H1 (cell line): ENCODE measurements at regions not wholly inside any gene's neighbourhood (a gene's known extent, or its start where the extent isn't known, plus 50 kb on each side); places are given as distances from the start of the nearest gene placed in this dataset.

Experiments used
- CTCF ChIA-PET: fragments of 300-600 bp; sonication (Branson Sonifier 250); formaldehyde crosslinking; loops from one replicate; lab custom pipeline; 2021; ENCODE audit not compliant: partially characterized antibody; lab: Charles Lee
- POLR2A ChIA-PET: fragments of 300-600 bp; sonication (Branson Sonifier 250); formaldehyde crosslinking; loops from one replicate; lab custom pipeline; 2021; ENCODE audit warnings: inconsistent platforms; ENCODE audit not compliant: partially characterized antibody; lab: Charles Lee
- DNase-seq, 2 experiments: peaks; one replicate each; pipeline versions ENCODE4 v3.0.0 to v3.0.0-alpha.2; 2010 to 2022; ENCODE audit warnings: low spot score in 2 of 2, low read depth in 1 of 2, mixed read lengths in 1 of 2
- FAIRE-seq: peaks from 2 replicates; lab custom pipeline; 2011; peaks lifted over from hg19 to GRCh38; lab: Jason Lieb, UNC
- H2AFZ ChIP-seq: 2 replicates; pipeline ENCODE4 v1.8.1; 2012; ENCODE audit warnings: low read length, inconsistent platforms
- H2AK5ac ChIP-seq: 2 replicates; pipeline ENCODE4 v1.6.1; 2013; ENCODE audit warnings: low read depth, low read length
- H2BK120ac ChIP-seq: replicated peaks from 2 replicates; pipeline ENCODE3; 2013; ENCODE audit warnings: low read depth, low read length, inconsistent platforms
- H2BK12ac ChIP-seq: 2 replicates; pipeline ENCODE4 v1.6.1; 2013; ENCODE audit warnings: low read depth, low read length
- H2BK15ac ChIP-seq: 2 replicates; pipeline ENCODE4 v1.6.1; 2013; ENCODE audit warnings: low read length
- H2BK20ac ChIP-seq: 2 replicates; pipeline ENCODE4 v1.6.1; 2013; ENCODE audit warnings: low read length
- H2BK5ac ChIP-seq: 2 replicates; pipeline ENCODE4 v1.6.1; 2013; ENCODE audit warnings: low read depth, low read length
- H3K14ac ChIP-seq: 2 replicates; pipeline ENCODE4 v1.6.1; 2013; ENCODE audit warnings: inconsistent platforms; ENCODE audit not compliant: insufficient read length
- H3K18ac ChIP-seq: 2 replicates; pipeline ENCODE4 v1.6.1; 2013; ENCODE audit warnings: low read length; ENCODE audit errors: extremely low read depth
- H3K23ac ChIP-seq: 2 replicates; pipeline ENCODE4 v1.6.1; 2013; ENCODE audit warnings: inconsistent platforms; ENCODE audit not compliant: insufficient read length
- H3K23me2 ChIP-seq: 2 replicates; pipeline ENCODE4 v1.6.1; 2013; ENCODE audit warnings: low read depth, low read length
- H3K27ac ChIP-seq: 2 replicates; pipeline ENCODE4 v1.6.1; 2011; ENCODE audit warnings: low read depth, low read length, inconsistent platforms
- H3K27me3 ChIP-seq, 4 experiments: replicated peaks in 1 of 4; 1 replicate in 1 of 4; 2 replicates in 3 of 4; pipeline versions ENCODE4 v1.6.1 to v1.8.1; 2011 to 2013; ENCODE audit warnings: low read length in 3 of 4, mild to moderate bottlenecking in 3 of 4, inconsistent platforms in 2 of 4, mixed read lengths in 2 of 4, moderate library complexity in 1 of 4; ENCODE audit not compliant: control insufficient read depth in 3 of 4, insufficient read depth in 3 of 4; ENCODE audit errors: extremely low read depth in 1 of 4
- H3K36me3 ChIP-seq, 4 experiments: 2 replicates each; pipeline versions ENCODE4 v1.6.1 to v1.8.1; 2011 to 2013; ENCODE audit warnings: mild to moderate bottlenecking in 4 of 4, low read length in 3 of 4, moderate library complexity in 2 of 4, control low read depth in 1 of 4, inconsistent platforms in 1 of 4; ENCODE audit not compliant: insufficient read depth in 4 of 4, control insufficient read depth in 2 of 4
- H3K4ac ChIP-seq: replicated peaks from 2 replicates; pipeline ENCODE3; 2013; ENCODE audit warnings: low read length, low read depth, mixed read lengths, inconsistent platforms; ENCODE audit not compliant: insufficient read length
- H3K4me1 ChIP-seq, 4 experiments: replicated peaks in 1 of 4; 1 replicate in 1 of 4; 2 replicates in 3 of 4; pipeline versions ENCODE4 v1.6.1 to v1.8.1; 2011 to 2013; ENCODE audit warnings: low read length in 3 of 4, inconsistent platforms in 2 of 4, mixed read lengths in 1 of 4; ENCODE audit not compliant: insufficient read depth in 4 of 4, control insufficient read depth in 3 of 4
- H3K4me2 ChIP-seq, 2 experiments: 2 replicates each; pipeline versions ENCODE4 v1.6.1 to v1.8.1; 2011 to 2013; ENCODE audit warnings: low read depth in 2 of 2, low read length in 2 of 2, control low read depth in 1 of 2, inconsistent platforms in 1 of 2, mild to moderate bottlenecking in 1 of 2; ENCODE audit not compliant: insufficient read depth in 1 of 2
- H3K4me3 ChIP-seq, 4 experiments: fragments of 200-600, 300-600 bp in 1 of 4; sonication (generic), shearing (Covaris generic), sonication (Bioruptor Twin) in 1 of 4; 2 replicates each; pipeline versions ENCODE4 v1.5.1 to v1.8.1; 2011 to 2016; ENCODE audit warnings: low read length in 4 of 4, low read depth in 3 of 4, control low read depth in 2 of 4, inconsistent platforms in 2 of 4, mild to moderate bottlenecking in 2 of 4, mixed read lengths in 1 of 4, moderate library complexity in 1 of 4; ENCODE audit not compliant: insufficient read depth in 2 of 4; ENCODE audit errors: extremely low read depth in 1 of 4
- H3K56ac ChIP-seq: replicated peaks from 2 replicates; pipeline ENCODE3; 2013; ENCODE audit warnings: low read depth, mild to moderate bottlenecking, mixed read lengths, low read length, inconsistent platforms; ENCODE audit not compliant: insufficient read length
- H3K79me1 ChIP-seq: 2 replicates; pipeline ENCODE4 v1.6.1; 2013; ENCODE audit warnings: low read depth, low read length, control low read depth
- H3K79me2 ChIP-seq, 2 experiments: 2 replicates each; pipeline versions ENCODE4 v1.6.1 to v1.8.1; 2012 to 2013; ENCODE audit warnings: low read length in 2 of 2, mild to moderate bottlenecking in 2 of 2, inconsistent platforms in 1 of 2; ENCODE audit not compliant: insufficient read depth in 2 of 2, control insufficient read depth in 1 of 2
- H3K9ac ChIP-seq, 4 experiments: replicated peaks in 1 of 4; 1 replicate in 1 of 4; 2 replicates in 3 of 4; pipeline versions ENCODE4 v1.6.1 to v1.8.1; 2011 to 2013; ENCODE audit warnings: low read depth in 3 of 4, low read length in 3 of 4, control low read depth in 2 of 4, mild to moderate bottlenecking in 2 of 4, moderate library complexity in 2 of 4, inconsistent platforms in 1 of 4; ENCODE audit errors: extremely low read depth in 1 of 4
- H3K9me3 ChIP-seq, 2 experiments: 2 replicates each; pipeline versions ENCODE4 v1.6.1 to v1.8.1; 2012 to 2013; ENCODE audit warnings: mild to moderate bottlenecking in 2 of 2, moderate library complexity in 2 of 2, control low read depth in 1 of 2, inconsistent platforms in 1 of 2, low read depth in 1 of 2, low read length in 1 of 2, mixed read lengths in 1 of 2; ENCODE audit not compliant: insufficient read depth in 2 of 2
- H4K20me1 ChIP-seq, 2 experiments: replicated peaks in 1 of 2; 2 replicates each; pipeline versions ENCODE3 to v1.8.1; 2011 to 2013; ENCODE audit warnings: inconsistent platforms in 2 of 2, low read length in 2 of 2, mild to moderate bottlenecking in 1 of 2; ENCODE audit not compliant: insufficient read depth in 2 of 2, control insufficient read depth in 1 of 2
- H4K5ac ChIP-seq: 2 replicates; pipeline ENCODE4 v1.6.1; 2013; ENCODE audit warnings: low read length, low read depth, mixed read lengths, inconsistent platforms; ENCODE audit not compliant: insufficient read length
- H4K8ac ChIP-seq: 2 replicates; pipeline ENCODE4 v1.8.0; 2013; ENCODE audit warnings: mild to moderate bottlenecking, moderate library complexity, low read length, inconsistent platforms; ENCODE audit not compliant: insufficient read depth; ENCODE audit errors: extremely low read depth
- H4K91ac ChIP-seq: replicated peaks from 2 replicates; pipeline ENCODE3; 2013; ENCODE audit warnings: low read length, mixed read lengths, inconsistent platforms; ENCODE audit not compliant: insufficient read length
- ATF3 ChIP-seq: IDR thresholded peaks from 2 replicates; pipeline ENCODE4 v1.6.1; 2011; ENCODE audit warnings: low read depth, mild to moderate bottlenecking, low read length; ENCODE audit not compliant: insufficient read depth
- BACH1 ChIP-seq: IDR thresholded peaks from 2 replicates; pipeline ENCODE4 v1.6.1; 2012; ENCODE audit warnings: low read length, improper control_type of control experiment
- GABPA ChIP-seq: IDR thresholded peaks from 2 replicates; pipeline ENCODE4 v1.6.1; 2011; ENCODE audit warnings: mild to moderate bottlenecking, low read length, moderate library complexity, borderline replicate concordance; ENCODE audit not compliant: insufficient read depth
- HDAC2 ChIP-seq, 2 experiments: fragments of 300-600 bp in 1 of 2; sonication (generic) in 1 of 2; IDR thresholded peaks; 2 replicates each; pipeline ENCODE4 v1.6.1; 2011 to 2012; ENCODE audit warnings: low read depth in 2 of 2, low read length in 2 of 2, mild to moderate bottlenecking in 2 of 2, moderate library complexity in 2 of 2, borderline replicate concordance in 1 of 2, inconsistent platforms in 1 of 2
- JUND ChIP-seq: IDR thresholded peaks from 2 replicates; pipeline ENCODE4 v1.6.1; 2011; ENCODE audit warnings: mild to moderate bottlenecking, improper control_type of control experiment, low read length
- SRF ChIP-seq: IDR thresholded peaks from 2 replicates; pipeline ENCODE4 v1.6.1; 2011; ENCODE audit warnings: mild to moderate bottlenecking, low read depth, low read length, moderate library complexity
- WGBS, 2 experiments: shearing (Covaris generic) in 1 of 2; methylation state at CpG; one replicate each; pipeline versions ENCODE4 v1.1.6 to v1.1.7; 2013 to 2015; ENCODE audit warnings: low lambda C conversion rate in 2 of 2, mixed read lengths in 2 of 2, inconsistent platforms in 1 of 2, low coverage in 1 of 2, missing lambda C conversion rate in 1 of 2; ENCODE audit not compliant: insufficient replicate concordance in 2 of 2, insufficient coverage in 1 of 2, insufficient read length in 1 of 2; ENCODE audit errors: extremely low coverage in 1 of 2, missing lambda C conversion rate in 1 of 2; 5-methylcytosine and 5-hydroxymethylcytosine counted together

GRCh38 chr16:29198231-29198630 lies 208.3 kb downstream of the NPIPB11 start:
- no peak for TF ChIP-seq SRF
- no peak for TF ChIP-seq BACH1
- no peak for TF ChIP-seq HDAC2 (IDR thresholded peaks at IDR 0.05; ENCODE audit: borderline replicate concordance in 1 of 2, low read depth in 2 of 2, low read length in 2 of 2)
- no peak for TF ChIP-seq GABPA
- TF ChIP-seq ATF3: no peak
- TF ChIP-seq JUND: no peak
- H3K4me1 ChIP-seq: no peaks in the 10 kb centered on the region; a peak in 1 of 7 replicates
- no peak overlapping the region for H3K14ac ChIP-seq
- no peaks in the 10 kb centered on the region; a peak in 1 of 7 replicates for H3K27me3 ChIP-seq
- no peak overlapping the region for H2BK20ac ChIP-seq
- H4K91ac ChIP-seq: no peak overlapping the region
- no peak overlapping the region for H2AFZ ChIP-seq
- CTCF ChIA-PET: no interaction called here
- POLR2A ChIA-PET: no interaction called here
- H2BK15ac ChIP-seq: no peak overlapping the region
- H3K4me3 ChIP-seq: no peak overlapping the region
- H3K23ac ChIP-seq: no peak overlapping the region
- FAIRE-seq: no peak
- no peak overlapping the region for H3K56ac ChIP-seq
- no peaks in the 10 kb centered on the region for H4K20me1 ChIP-seq
- no peak overlapping the region for H3K9ac ChIP-seq
- H3K4ac ChIP-seq: no peak overlapping the region
- no peaks in the 10 kb centered on the region for H3K9me3 ChIP-seq
- no peak overlapping the region for H2BK5ac ChIP-seq
- no peak overlapping the region for H2AK5ac ChIP-seq
- peaks cover 13% of the 10 kb centered on the region; the same call in 1 of the 2 replicates for H3K23me2 ChIP-seq
- H3K79me2 ChIP-seq: no peaks in the 10 kb centered on the region
- DNase-seq: peak in 1 of 2 experiments; percentile 2
- H3K36me3 ChIP-seq: no peaks in the 10 kb centered on the region
- H3K27ac ChIP-seq: no peak overlapping the region
- H4K8ac ChIP-seq: no peak overlapping the region
- H3K4me2 ChIP-seq: no peak overlapping the region
- H3K79me1 ChIP-seq: no peaks in the 10 kb centered on the region
- H2BK120ac ChIP-seq: no peak overlapping the region
- no peak overlapping the region for H2BK12ac ChIP-seq
- H4K5ac ChIP-seq: no peak overlapping the region
- 85 to 100% methylated on average over 1 to 4 of the region's 4 CpGs for WGBS, 2 experiments
- no peak overlapping the region for H3K18ac ChIP-seq
